Astrocyte (in vitro differentiated cells and primary cell): ENCODE measurements at regions not wholly inside any gene's neighbourhood (a gene's known extent, or its start where the extent isn't known, plus 50 kb on each side); places are given as distances from the start of the nearest gene placed in this dataset.

Experiments
- EZH2 ChIP-seq: IDR thresholded peaks from 2 replicates; pipeline ENCODE4 v1.6.1; 2012; ENCODE audit warnings: mild to moderate bottlenecking, low read length, inconsistent platforms; ENCODE audit not compliant: insufficient read depth
- TF ChIP-seq, protein P1 (sequence below): IDR thresholded peaks from 2 replicates; pipeline ENCODE4 v1.5.1; 2011; ENCODE audit warnings: low read depth, mild to moderate bottlenecking, inconsistent platforms, low read length, moderate library complexity; ENCODE audit not compliant: insufficient read depth

GRCh38 chr5:87010736-87011135, 256.9 kb upstream of the RASA1 start:
- TF ChIP-seq, protein P1, sequence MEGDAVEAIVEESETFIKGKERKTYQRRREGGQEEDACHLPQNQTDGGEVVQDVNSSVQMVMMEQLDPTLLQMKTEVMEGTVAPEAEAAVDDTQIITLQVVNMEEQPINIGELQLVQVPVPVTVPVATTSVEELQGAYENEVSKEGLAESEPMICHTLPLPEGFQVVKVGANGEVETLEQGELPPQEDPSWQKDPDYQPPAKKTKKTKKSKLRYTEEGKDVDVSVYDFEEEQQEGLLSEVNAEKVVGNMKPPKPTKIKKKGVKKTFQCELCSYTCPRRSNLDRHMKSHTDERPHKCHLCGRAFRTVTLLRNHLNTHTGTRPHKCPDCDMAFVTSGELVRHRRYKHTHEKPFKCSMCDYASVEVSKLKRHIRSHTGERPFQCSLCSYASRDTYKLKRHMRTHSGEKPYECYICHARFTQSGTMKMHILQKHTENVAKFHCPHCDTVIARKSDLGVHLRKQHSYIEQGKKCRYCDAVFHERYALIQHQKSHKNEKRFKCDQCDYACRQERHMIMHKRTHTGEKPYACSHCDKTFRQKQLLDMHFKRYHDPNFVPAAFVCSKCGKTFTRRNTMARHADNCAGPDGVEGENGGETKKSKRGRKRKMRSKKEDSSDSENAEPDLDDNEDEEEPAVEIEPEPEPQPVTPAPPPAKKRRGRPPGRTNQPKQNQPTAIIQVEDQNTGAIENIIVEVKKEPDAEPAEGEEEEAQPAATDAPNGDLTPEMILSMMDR, result no peak
- no peak for TF ChIP-seq EZH2
